ENCODE measurements at regions not wholly inside any gene's neighbourhood (a gene's known extent, or its start where the extent isn't known, plus 50 kb on each side); places are given as distances from the start of the nearest gene placed in this dataset.

DNA sequence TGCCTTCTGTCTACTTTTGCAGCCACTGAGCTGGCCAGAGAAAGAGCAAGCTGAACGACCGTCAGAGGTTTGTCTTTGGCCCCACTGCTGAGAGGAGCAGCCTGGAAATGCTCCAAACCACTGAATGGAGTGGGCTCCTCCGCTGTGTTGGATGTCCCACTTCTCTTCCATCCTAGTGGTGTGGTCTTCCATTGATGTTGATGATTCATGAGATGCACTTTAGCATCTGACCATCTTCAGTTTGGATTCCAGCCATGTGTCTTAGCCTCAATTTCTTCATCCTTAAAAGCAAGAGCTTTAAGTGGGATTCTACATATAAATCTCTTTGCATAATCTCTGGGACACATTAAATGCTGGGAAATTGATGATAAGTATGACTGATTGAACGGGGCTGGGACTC is 276.9 kb downstream of the SIPA1L2 start:
- TF ChIP-seq, protein P1, sequence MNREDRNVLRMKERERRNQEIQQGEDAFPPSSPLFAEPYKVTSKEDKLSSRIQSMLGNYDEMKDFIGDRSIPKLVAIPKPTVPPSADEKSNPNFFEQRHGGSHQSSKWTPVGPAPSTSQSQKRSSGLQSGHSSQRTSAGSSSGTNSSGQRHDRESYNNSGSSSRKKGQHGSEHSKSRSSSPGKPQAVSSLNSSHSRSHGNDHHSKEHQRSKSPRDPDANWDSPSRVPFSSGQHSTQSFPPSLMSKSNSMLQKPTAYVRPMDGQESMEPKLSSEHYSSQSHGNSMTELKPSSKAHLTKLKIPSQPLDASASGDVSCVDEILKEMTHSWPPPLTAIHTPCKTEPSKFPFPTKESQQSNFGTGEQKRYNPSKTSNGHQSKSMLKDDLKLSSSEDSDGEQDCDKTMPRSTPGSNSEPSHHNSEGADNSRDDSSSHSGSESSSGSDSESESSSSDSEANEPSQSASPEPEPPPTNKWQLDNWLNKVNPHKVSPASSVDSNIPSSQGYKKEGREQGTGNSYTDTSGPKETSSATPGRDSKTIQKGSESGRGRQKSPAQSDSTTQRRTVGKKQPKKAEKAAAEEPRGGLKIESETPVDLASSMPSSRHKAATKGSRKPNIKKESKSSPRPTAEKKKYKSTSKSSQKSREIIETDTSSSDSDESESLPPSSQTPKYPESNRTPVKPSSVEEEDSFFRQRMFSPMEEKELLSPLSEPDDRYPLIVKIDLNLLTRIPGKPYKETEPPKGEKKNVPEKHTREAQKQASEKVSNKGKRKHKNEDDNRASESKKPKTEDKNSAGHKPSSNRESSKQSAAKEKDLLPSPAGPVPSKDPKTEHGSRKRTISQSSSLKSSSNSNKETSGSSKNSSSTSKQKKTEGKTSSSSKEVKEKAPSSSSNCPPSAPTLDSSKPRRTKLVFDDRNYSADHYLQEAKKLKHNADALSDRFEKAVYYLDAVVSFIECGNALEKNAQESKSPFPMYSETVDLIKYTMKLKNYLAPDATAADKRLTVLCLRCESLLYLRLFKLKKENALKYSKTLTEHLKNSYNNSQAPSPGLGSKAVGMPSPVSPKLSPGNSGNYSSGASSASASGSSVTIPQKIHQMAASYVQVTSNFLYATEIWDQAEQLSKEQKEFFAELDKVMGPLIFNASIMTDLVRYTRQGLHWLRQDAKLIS (CRISPR knock-in tag; IDR thresholded peaks at IDR 0.05; ENCODE audit: borderline replicate concordance): no peak
- TF ChIP-seq ZNF423 (CRISPR knock-in tag; IDR thresholded peaks at IDR 0.05) (no peak), STAT6 (CRISPR knock-in tag; conservative IDR thresholded peaks at IDR 0.05; ENCODE audit: low read depth) (no peak), FOXJ3 (CRISPR knock-in tag; IDR thresholded peaks at IDR 0.05; ENCODE audit: borderline replicate concordance) (no peak), NFYB (CRISPR knock-in tag; conservative IDR thresholded peaks at IDR 0.05; ENCODE audit: low read depth) (no peak)
- TF ChIP-seq, protein P2, sequence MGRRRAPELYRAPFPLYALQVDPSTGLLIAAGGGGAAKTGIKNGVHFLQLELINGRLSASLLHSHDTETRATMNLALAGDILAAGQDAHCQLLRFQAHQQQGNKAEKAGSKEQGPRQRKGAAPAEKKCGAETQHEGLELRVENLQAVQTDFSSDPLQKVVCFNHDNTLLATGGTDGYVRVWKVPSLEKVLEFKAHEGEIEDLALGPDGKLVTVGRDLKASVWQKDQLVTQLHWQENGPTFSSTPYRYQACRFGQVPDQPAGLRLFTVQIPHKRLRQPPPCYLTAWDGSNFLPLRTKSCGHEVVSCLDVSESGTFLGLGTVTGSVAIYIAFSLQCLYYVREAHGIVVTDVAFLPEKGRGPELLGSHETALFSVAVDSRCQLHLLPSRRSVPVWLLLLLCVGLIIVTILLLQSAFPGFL (CRISPR knock-in tag; IDR thresholded peaks at IDR 0.05; ENCODE audit: borderline replicate concordance): no peak
